ENCODE measurements at regions not wholly inside any gene's neighbourhood (a gene's known extent, or its start where the extent isn't known, plus 50 kb on each side); places are given as distances from the start of the nearest gene placed in this dataset.
"Not testable (repeated sequence)": the region's sequence is repeated elsewhere in the genome, so short reads cannot be mapped to it uniquely, and the experiment has no call there.

DNA sequence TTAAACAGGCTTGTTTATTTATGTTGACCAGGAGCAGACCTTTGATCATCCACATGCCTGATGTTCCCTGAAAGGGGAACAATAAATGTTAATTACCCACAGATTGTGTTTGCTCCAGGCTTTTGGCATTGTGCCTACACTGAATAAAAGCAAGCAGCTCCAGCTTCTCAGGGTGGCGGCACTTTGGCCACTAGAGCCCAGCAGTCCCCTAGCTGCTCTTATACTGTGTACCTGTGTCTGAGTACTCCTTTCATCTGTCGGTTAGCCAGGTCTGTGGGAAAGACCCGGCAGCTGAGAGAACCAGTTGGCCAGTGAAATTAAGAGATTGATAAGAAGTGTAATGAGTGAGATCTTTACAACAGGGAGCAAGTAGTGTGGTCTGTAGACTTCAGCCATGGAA lies 254.8 kb upstream of the FTMT start:
- no peaks in the 10 kb centered on the region for H3K4me1 Mint-ChIP-seq (ENCODE audit: low read depth)
- peaks cover 4% of the 10 kb centered on the region for H3K9me3 Mint-ChIP-seq
- no peak overlapping the region for H3K4me3 Mint-ChIP-seq
- DNase-seq (ENCODE audit: low spot score) = no peak
- H3K36me3 Mint-ChIP-seq (ENCODE audit: low read depth) = no peaks in the 10 kb centered on the region
- H3K27ac Mint-ChIP-seq = no peak overlapping the region
- H3K27me3 Mint-ChIP-seq (ENCODE audit: low read depth) = no peaks in the 10 kb centered on the region

- H3K27me3 Mint-ChIP-seq (ENCODE audit: low read depth) = no peaks in the 10 kb centered on the region
- H3K27ac Mint-ChIP-seq = no peak overlapping the region
- no peak for DNase-seq (ENCODE audit: low spot score)
- no peak overlapping the region for H3K4me3 Mint-ChIP-seq
- H3K9me3 Mint-ChIP-seq = peaks cover 22% of the 10 kb centered on the region
- no peaks in the 10 kb centered on the region for H3K36me3 Mint-ChIP-seq (ENCODE audit: low read depth)
- H3K4me1 Mint-ChIP-seq (ENCODE audit: low read depth) = no peaks in the 10 kb centered on the region
These were observed 242.9 kb upstream of the FTMT start for GRCh38 chr5:121608826-121609225.

GRCh38 chr5:121624035-121624434 lies 227.6 kb upstream of the FTMT start:
- no peak overlapping the region for H3K27ac Mint-ChIP-seq
- H3K4me1 Mint-ChIP-seq (ENCODE audit: low read depth) = no peaks in the 10 kb centered on the region
- H3K36me3 Mint-ChIP-seq (ENCODE audit: low read depth) = no peaks in the 10 kb centered on the region
- no peaks in the 10 kb centered on the region for H3K27me3 Mint-ChIP-seq (ENCODE audit: low read depth)
- no peak for DNase-seq (ENCODE audit: low spot score)
- H3K9me3 Mint-ChIP-seq = no peaks in the 10 kb centered on the region
- no peak overlapping the region for H3K4me3 Mint-ChIP-seq

GRCh38 chr5:121628783-121629182 lies 222.9 kb upstream of the FTMT start:
- H3K4me1 Mint-ChIP-seq (ENCODE audit: low read depth) = no peaks in the 10 kb centered on the region
- H3K36me3 Mint-ChIP-seq (ENCODE audit: low read depth) = no peaks in the 10 kb centered on the region
- H3K4me3 Mint-ChIP-seq = no peak overlapping the region
- DNase-seq (ENCODE audit: low spot score) = no peak
- no peaks in the 10 kb centered on the region for H3K9me3 Mint-ChIP-seq
- H3K27ac Mint-ChIP-seq = no peak overlapping the region
- H3K27me3 Mint-ChIP-seq (ENCODE audit: low read depth) = no peaks in the 10 kb centered on the region

- no peaks in the 10 kb centered on the region for H3K36me3 Mint-ChIP-seq (ENCODE audit: low read depth)
- no peaks in the 10 kb centered on the region for H3K27me3 Mint-ChIP-seq (ENCODE audit: low read depth)
- no peak overlapping the region for H3K27ac Mint-ChIP-seq
- DNase-seq (ENCODE audit: low spot score) = no peak
- no peaks in the 10 kb centered on the region for H3K9me3 Mint-ChIP-seq
- no peaks in the 10 kb centered on the region for H3K4me1 Mint-ChIP-seq (ENCODE audit: low read depth)
- no peak overlapping the region for H3K4me3 Mint-ChIP-seq
These were observed 221.3 kb upstream of the FTMT start for GRCh38 chr5:121630402-121630801.

DNA sequence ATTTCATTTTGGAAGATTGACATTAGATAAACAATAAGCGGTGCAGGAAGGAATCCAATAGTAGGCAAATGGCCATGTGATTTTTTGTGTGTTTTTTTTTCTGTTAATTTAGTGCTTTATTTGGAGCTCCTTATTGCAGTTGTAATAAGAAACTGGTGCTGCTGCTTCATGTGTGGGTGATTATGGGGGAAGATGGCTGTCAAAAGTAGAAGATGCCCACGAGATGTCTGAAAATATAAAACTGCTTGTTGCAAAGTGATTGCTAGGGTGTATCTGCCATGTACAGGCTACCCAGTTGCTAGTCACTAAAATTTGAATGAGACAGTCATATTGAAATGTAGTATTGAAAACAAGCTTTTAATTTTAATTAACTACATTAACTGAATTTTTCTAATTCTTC lies 216.7 kb upstream of the FTMT start:
- H3K27me3 Mint-ChIP-seq (ENCODE audit: low read depth) = no peaks in the 10 kb centered on the region
- H3K4me1 Mint-ChIP-seq (ENCODE audit: low read depth) = no peaks in the 10 kb centered on the region
- H3K9me3 Mint-ChIP-seq = peaks cover 8% of the 10 kb centered on the region
- no peak for DNase-seq (ENCODE audit: low spot score)
- H3K36me3 Mint-ChIP-seq (ENCODE audit: low read depth) = no peaks in the 10 kb centered on the region
- H3K4me3 Mint-ChIP-seq = no peak overlapping the region
- no peak overlapping the region for H3K27ac Mint-ChIP-seq

GRCh38 chr5:121638126-121638525 lies 213.6 kb upstream of the FTMT start:
- Mint-ChIP-seq H3K4me1 (ENCODE audit: low read depth) (no peaks in the 10 kb centered on the region), H3K27me3 (ENCODE audit: low read depth) (no peaks in the 10 kb centered on the region), H3K4me3 (no peak overlapping the region), H3K9me3 (peaks cover 8% of the 10 kb centered on the region), H3K27ac (no peak overlapping the region), H3K36me3 (ENCODE audit: low read depth) (no peaks in the 10 kb centered on the region)
- no peak for DNase-seq (ENCODE audit: low spot score)

- H3K27me3 Mint-ChIP-seq (ENCODE audit: low read depth) = no peaks in the 10 kb centered on the region
- H3K36me3 Mint-ChIP-seq (ENCODE audit: low read depth) = no peaks in the 10 kb centered on the region
- no peak for DNase-seq (ENCODE audit: low spot score)
- peaks cover 19% of the 10 kb centered on the region for H3K9me3 Mint-ChIP-seq
- H3K4me1 Mint-ChIP-seq (ENCODE audit: low read depth) = no peaks in the 10 kb centered on the region
- H3K4me3 Mint-ChIP-seq = no peak overlapping the region
- H3K27ac Mint-ChIP-seq = no peak overlapping the region
These were observed 211.4 kb upstream of the FTMT start for GRCh38 chr5:121640298-121640697.

GRCh38 chr5:121658221-121658620 lies 193.5 kb upstream of the FTMT start:
- no peak for DNase-seq (ENCODE audit: low spot score)
- H3K36me3 Mint-ChIP-seq (ENCODE audit: low read depth) = no peaks in the 10 kb centered on the region
- H3K4me3 Mint-ChIP-seq = no peak overlapping the region
- no peaks in the 10 kb centered on the region for H3K9me3 Mint-ChIP-seq
- no peak overlapping the region for H3K27ac Mint-ChIP-seq
- H3K27me3 Mint-ChIP-seq (ENCODE audit: low read depth) = no peaks in the 10 kb centered on the region
- H3K4me1 Mint-ChIP-seq (ENCODE audit: low read depth) = no peaks in the 10 kb centered on the region

- Mint-ChIP-seq H3K4me3 (no peak overlapping the region), H3K27me3 (ENCODE audit: low read depth) (no peaks in the 10 kb centered on the region), H3K4me1 (ENCODE audit: low read depth) (no peaks in the 10 kb centered on the region), H3K27ac (no peak overlapping the region), H3K9me3 (peaks cover 9% of the 10 kb centered on the region), H3K36me3 (ENCODE audit: low read depth) (no peaks in the 10 kb centered on the region)
- DNase-seq (ENCODE audit: low spot score) = no peak
These were observed 191.5 kb upstream of the FTMT start for GRCh38 chr5:121660142-121660541.

GRCh38 chr5:121665542-121665941 lies 186.1 kb upstream of the FTMT start:
- H3K27ac Mint-ChIP-seq; H3K36me3 Mint-ChIP-seq (ENCODE audit: low read depth); H3K4me3 Mint-ChIP-seq; H3K27me3 Mint-ChIP-seq (ENCODE audit: low read depth); DNase-seq (ENCODE audit: low spot score); H3K9me3 Mint-ChIP-seq; H3K4me1 Mint-ChIP-seq (ENCODE audit: low read depth): not testable (repeated sequence)

- H3K36me3 Mint-ChIP-seq (ENCODE audit: low read depth) = no peaks in the 10 kb centered on the region
- DNase-seq (ENCODE audit: low spot score) = no peak
- H3K4me3 Mint-ChIP-seq = no peak overlapping the region
- no peaks in the 10 kb centered on the region for H3K4me1 Mint-ChIP-seq (ENCODE audit: low read depth)
- no peak overlapping the region for H3K27ac Mint-ChIP-seq
- H3K9me3 Mint-ChIP-seq = peaks cover 9% of the 10 kb centered on the region
- H3K27me3 Mint-ChIP-seq (ENCODE audit: low read depth) = no peaks in the 10 kb centered on the region
These were observed 184.4 kb upstream of the FTMT start for GRCh38 chr5:121667292-121667691.

DNA sequence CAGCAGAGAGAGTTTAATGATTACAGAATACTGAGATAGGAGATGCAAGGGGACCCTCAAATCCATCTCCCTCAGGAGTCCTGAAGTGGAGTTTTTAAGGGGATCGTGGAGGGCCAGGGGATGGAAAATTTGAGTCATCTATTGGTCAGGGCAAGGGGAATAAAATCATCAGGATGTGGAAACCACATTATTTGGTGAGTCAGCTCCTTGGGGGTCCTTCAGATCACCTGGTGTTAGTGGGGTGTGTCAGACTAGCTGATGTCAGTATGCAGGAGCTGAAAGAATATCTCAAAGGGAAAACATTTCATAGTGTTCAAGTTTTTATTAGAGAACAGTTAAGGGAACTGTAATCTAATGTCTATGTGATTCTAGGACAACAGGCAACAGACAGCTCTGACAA lies 183.0 kb upstream of the FTMT start:
- no peaks in the 10 kb centered on the region for H3K4me1 Mint-ChIP-seq (ENCODE audit: low read depth)
- H3K4me3 Mint-ChIP-seq = no peak overlapping the region
- no peaks in the 10 kb centered on the region for H3K27me3 Mint-ChIP-seq (ENCODE audit: low read depth)
- H3K27ac Mint-ChIP-seq = no peak overlapping the region
- H3K9me3 Mint-ChIP-seq = peaks cover 9% of the 10 kb centered on the region
- no peak for DNase-seq (ENCODE audit: low spot score)
- no peaks in the 10 kb centered on the region for H3K36me3 Mint-ChIP-seq (ENCODE audit: low read depth)

DNA sequence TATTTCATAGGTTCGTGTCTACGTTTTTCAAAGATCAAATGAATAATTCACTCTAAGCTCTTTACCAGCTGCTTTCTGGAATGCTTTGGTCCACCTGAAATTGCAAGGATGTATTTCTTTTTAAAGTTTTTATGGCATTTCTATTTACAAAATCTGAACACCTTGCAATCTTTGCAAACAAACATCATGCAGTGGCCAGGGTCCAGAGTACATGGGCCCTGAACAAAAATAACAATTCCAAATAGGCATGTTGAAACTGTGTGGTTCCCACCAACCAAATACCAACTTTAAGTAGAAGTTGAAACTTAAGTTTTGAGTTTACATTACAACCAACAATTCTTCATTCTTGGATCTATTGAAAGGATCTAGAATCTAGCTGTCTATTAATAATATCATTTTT lies 180.1 kb upstream of the FTMT start:
- no peak for DNase-seq (ENCODE audit: low spot score)

DNA sequence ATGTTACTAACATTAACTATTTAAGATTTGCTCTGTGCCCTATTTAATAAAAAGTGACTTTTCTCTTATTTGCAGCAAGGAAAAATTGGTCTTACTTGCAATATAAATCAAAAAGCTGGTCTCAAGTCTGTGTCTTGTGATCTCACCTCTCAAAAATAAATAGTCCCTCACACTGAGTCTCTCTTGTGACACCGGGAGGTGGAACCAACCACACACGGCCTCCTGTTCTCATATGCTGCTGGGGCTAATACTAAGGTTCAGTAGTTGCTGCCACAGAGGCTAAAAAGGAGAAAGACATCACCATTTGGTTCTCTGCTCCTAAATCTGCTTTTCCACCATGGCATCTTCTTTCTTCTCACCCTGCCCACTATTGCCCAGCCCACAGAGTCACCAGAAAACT lies 175.8 kb upstream of the FTMT start:
- no peak for DNase-seq (ENCODE audit: low spot score)
- Mint-ChIP-seq H3K9me3 (peaks cover 4% of the 10 kb centered on the region), H3K27me3 (ENCODE audit: low read depth) (no peaks in the 10 kb centered on the region), H3K27ac (no peak overlapping the region), H3K4me3 (no peak overlapping the region), H3K4me1 (ENCODE audit: low read depth) (no peaks in the 10 kb centered on the region), H3K36me3 (ENCODE audit: low read depth) (no peaks in the 10 kb centered on the region)

More for the DNA sequence above, 180.1 kb upstream of the FTMT start:
- Mint-ChIP-seq H3K36me3 (ENCODE audit: low read depth) (no peaks in the 10 kb centered on the region), H3K27ac (no peak overlapping the region), H3K4me1 (ENCODE audit: low read depth) (no peaks in the 10 kb centered on the region), H3K4me3 (no peak overlapping the region), H3K27me3 (ENCODE audit: low read depth) (no peaks in the 10 kb centered on the region), H3K9me3 (no peaks in the 10 kb centered on the region)

Measured in T-helper 2 cell treated with Interferon-gamma antibody and Interleukin-4, amounts not matched to agents 5 μg/mL and 100 μg/mL, for 36 hours (primary cell).